Keratinocyte (primary cell): ENCODE measurements at regions not wholly inside any gene's neighbourhood (a gene's known extent, or its start where the extent isn't known, plus 50 kb on each side); places are given as distances from the start of the nearest gene placed in this dataset.

Experiments used
- DNase-seq: peaks from one replicate; pipeline ENCODE4 v3.0.0-alpha.2; 2011; ENCODE audit warnings: low read depth, missing footprints, low spot score
- FAIRE-seq: peaks from 2 replicates; lab custom pipeline; 2011; peaks lifted over from hg19 to GRCh38; lab: Jason Lieb, UNC
- H2AFZ ChIP-seq: 2 replicates; pipeline ENCODE4 v1.6.0; 2012; ENCODE audit warnings: low read length, control low read depth, inconsistent platforms; ENCODE audit not compliant: control insufficient read depth
- H3K27ac ChIP-seq: 2 replicates; pipeline ENCODE4 v1.5.1; 2011; ENCODE audit warnings: low read length; ENCODE audit not compliant: control insufficient read depth, insufficient read depth
- H3K27me3 ChIP-seq: 3 replicates; pipeline ENCODE4 v1.6.0; 2011; ENCODE audit warnings: low read length; ENCODE audit not compliant: control insufficient read depth, insufficient read depth; ENCODE audit errors: extremely low read depth
- H3K36me3 ChIP-seq, 2 experiments: 2 replicates in 1 of 2; 3 replicates in 1 of 2; pipeline ENCODE4 v1.5.1; 2011; ENCODE audit warnings: low read length in 2 of 2, mild to moderate bottlenecking in 1 of 2; ENCODE audit not compliant: control insufficient read depth in 2 of 2, insufficient read depth in 2 of 2; ENCODE audit errors: extremely low read depth in 1 of 2
- H3K4me1 ChIP-seq: 3 replicates; pipeline ENCODE4 v1.5.1; 2011; ENCODE audit warnings: low read length; ENCODE audit not compliant: control insufficient read depth, insufficient read depth; ENCODE audit errors: extremely low read depth
- H3K4me2 ChIP-seq: 3 replicates; pipeline ENCODE4 v1.6.0; 2011; ENCODE audit warnings: low read depth, low read length; ENCODE audit not compliant: control insufficient read depth, insufficient read depth; ENCODE audit errors: extremely low read depth
- H3K4me3 ChIP-seq, 3 experiments: fragments of 200-600 bp in 1 of 3; sonication (generic) in 1 of 3; 2 replicates in 2 of 3; 3 replicates in 1 of 3; pipeline ENCODE4 v1.5.1; 2011 to 2016; ENCODE audit warnings: low read length in 3 of 3, mild to moderate bottlenecking in 3 of 3, control low read depth in 2 of 3, inconsistent platforms in 1 of 3, low read depth in 1 of 3, mixed read lengths in 1 of 3, mixed run types in 1 of 3, moderate library complexity in 1 of 3; ENCODE audit not compliant: control insufficient read depth in 2 of 3, insufficient read depth in 2 of 3; ENCODE audit errors: extremely low read depth in 1 of 3
- H3K79me2 ChIP-seq: 2 replicates; pipeline ENCODE4 v1.6.0; 2012; ENCODE audit warnings: low read length; ENCODE audit not compliant: control insufficient read depth, insufficient read depth
- H3K9ac ChIP-seq: 3 replicates; pipeline ENCODE4 v1.6.0; 2011; ENCODE audit warnings: low read length; ENCODE audit not compliant: control insufficient read depth, insufficient read depth; ENCODE audit errors: extremely low read depth
- H3K9me1 ChIP-seq: 3 replicates; pipeline ENCODE4 v1.6.0; 2011; ENCODE audit warnings: low read length; ENCODE audit not compliant: control insufficient read depth, insufficient read depth; ENCODE audit errors: extremely low read depth
- H3K9me3 ChIP-seq: 2 replicates; pipeline ENCODE4 v1.5.1; 2012; ENCODE audit warnings: low read depth, low read length; ENCODE audit not compliant: control insufficient read depth
- H4K20me1 ChIP-seq: 3 replicates; pipeline ENCODE4 v1.6.0; 2011; ENCODE audit warnings: low read length; ENCODE audit not compliant: control insufficient read depth, insufficient read depth; ENCODE audit errors: extremely low read depth
- CTCF ChIP-seq, 3 experiments: IDR thresholded peaks in 1 of 3; conservative IDR thresholded peaks in 1 of 3; optimal IDR thresholded peaks in 1 of 3; 2 replicates in 2 of 3; 3 replicates in 1 of 3; pipeline versions ENCODE3 to v1.5.1; 2011; ENCODE audit warnings: low read length in 3 of 3, mild to moderate bottlenecking in 3 of 3, moderate library complexity in 2 of 3, control low read depth in 1 of 3, inconsistent platforms in 1 of 3; ENCODE audit not compliant: insufficient read depth in 2 of 3; ENCODE audit errors: extremely low read depth in 1 of 3
- EZH2 ChIP-seq: IDR thresholded peaks from one replicate; pipeline ENCODE4 v1.6.1; 2012; ENCODE audit warnings: inconsistent platforms, mild to moderate bottlenecking, low read length, moderate library complexity
- dilution Hi-C: fragments of 300-500 bp; cut with MboI; formaldehyde crosslinking; loops from one replicate; pipeline ENCODE4 v1.7.0; 2020; ENCODE audit warnings: low sequenced_read_pairs; ENCODE audit not compliant: extremely low pct_ligation_motif_present

- Histone ChIP-seq H3K9me1 (no peaks in the 10 kb centered on the region), H3K36me3 (no peaks in the 10 kb centered on the region), H3K9ac (no peak overlapping the region), H2AFZ (no peak overlapping the region), H3K27me3 (no peaks in the 10 kb centered on the region), H3K79me2 (no peaks in the 10 kb centered on the region), H3K4me2 (no peak overlapping the region), H3K27ac (no peak overlapping the region), H3K4me1 (no peaks in the 10 kb centered on the region), H3K9me3 (no peaks in the 10 kb centered on the region), H3K4me3 (no peak overlapping the region), H4K20me1 (no peaks in the 10 kb centered on the region)
- dilution Hi-C loops, result no loop called here
- FAIRE-seq, result no peak
- TF ChIP-seq CTCF (optimal IDR thresholded peaks at IDR 0.05 in 1 of 3, IDR thresholded peaks at IDR 0.05 in 1 of 3, conservative IDR thresholded peaks at IDR 0.05 in 1 of 3; ENCODE audit: extremely low read depth in 1 of 3, insufficient read depth in 2 of 3, low read length in 3 of 3) (no peak), EZH2 (no peak)
- no peak for DNase-seq
Measured at GRCh38 chr5:68356623-68357022, 141.1 kb downstream of the PIK3R1 start.

- H3K4me2 ChIP-seq, result no peak overlapping the region
- no peak overlapping the region for H3K27ac ChIP-seq
- FAIRE-seq (no peak), DNase-seq (no peak)
- no peaks in the 10 kb centered on the region for H3K27me3 ChIP-seq
- H3K9me3 ChIP-seq, result no peaks in the 10 kb centered on the region
- no peaks in the 10 kb centered on the region for H4K20me1 ChIP-seq
- H2AFZ ChIP-seq, result no peak overlapping the region
- H3K9me1 ChIP-seq, result no peaks in the 10 kb centered on the region
- H3K9ac ChIP-seq, result no peak overlapping the region
- no peaks in the 10 kb centered on the region for H3K36me3 ChIP-seq
- H3K79me2 ChIP-seq, result no peaks in the 10 kb centered on the region
- dilution Hi-C loops, result no loop called here
- no peaks in the 10 kb centered on the region for H3K4me1 ChIP-seq
- TF ChIP-seq CTCF (optimal IDR thresholded peaks at IDR 0.05 in 1 of 3, IDR thresholded peaks at IDR 0.05 in 1 of 3, conservative IDR thresholded peaks at IDR 0.05 in 1 of 3; ENCODE audit: extremely low read depth in 1 of 3, insufficient read depth in 2 of 3, low read length in 3 of 3) (no peak), EZH2 (no peak)
- H3K4me3 ChIP-seq, result no peak overlapping the region
Measured at GRCh38 chr5:68359699-68360098, 144.1 kb downstream of the PIK3R1 start.
